GM12878 (cell line): ENCODE measurements at regions not wholly inside any gene's neighbourhood (a gene's known extent, or its start where the extent isn't known, plus 50 kb on each side); places are given as distances from the start of the nearest gene placed in this dataset.
"Not testable (repeated sequence)": the region's sequence is repeated elsewhere in the genome, so short reads cannot be mapped to it uniquely, and the experiment has no call there.

Experiments used
- BHLHE40 ChIP-seq, 2 experiments: fragments of 450-650 bp in 1 of 2; IDR thresholded peaks; 2 replicates each; pipeline ENCODE4 v1.6.1; 2011 to 2017; ENCODE audit warnings: low read depth in 2 of 2, borderline replicate concordance in 1 of 2, improper control_type of control experiment in 1 of 2, low read length in 1 of 2, mild to moderate bottlenecking in 1 of 2
- FOXK2 ChIP-seq: fragments of 450-650 bp; IDR thresholded peaks from 2 replicates; pipeline ENCODE4 v1.6.1; 2017; ENCODE audit warnings: mild to moderate bottlenecking, moderate library complexity
- HDGF ChIP-seq: fragments of 450-650 bp; IDR thresholded peaks from 2 replicates; pipeline ENCODE4 v1.6.1; 2016; ENCODE audit warnings: antibody characterized with exemption
- MYC ChIP-seq: IDR thresholded peaks from 2 replicates; pipeline ENCODE4 v1.6.1; 2011; ENCODE audit warnings: mild to moderate bottlenecking, low read length, moderate library complexity, inconsistent platforms; ENCODE audit not compliant: insufficient read depth, insufficient replicate concordance, insufficient read length, severe bottlenecking
- NR2F1 ChIP-seq: fragments of 450-650 bp; conservative IDR thresholded peaks from 2 replicates; pipeline ENCODE4 v1.6.1; 2017; ENCODE audit warnings: mild to moderate bottlenecking
- RB1 ChIP-seq: fragments of 450-650 bp; formaldehyde crosslinking; IDR thresholded peaks from 2 replicates; pipeline ENCODE4 v1.6.1; 2017; ENCODE audit warnings: mild to moderate bottlenecking, borderline replicate concordance
- SP1 ChIP-seq: IDR thresholded peaks from one replicate; pipeline ENCODE4 v1.6.1; 2011; ENCODE audit warnings: low read depth, low read length
- TCF7 ChIP-seq: IDR thresholded peaks from 2 replicates; pipeline ENCODE4 v1.6.1; 2014; ENCODE audit warnings: antibody characterized with exemption, borderline replicate concordance
- YY1 ChIP-seq: IDR thresholded peaks from 2 replicates; pipeline ENCODE4 v1.6.1; 2011; ENCODE audit warnings: low read depth, mild to moderate bottlenecking, low read length
- TF ChIP-seq, protein P1 (sequence below), 3 experiments: IDR thresholded peaks in 2 of 3; conservative IDR thresholded peaks in 1 of 3; 2 replicates each; pipeline ENCODE4 v1.5.1; 2011; ENCODE audit warnings: low read depth in 3 of 3, low read length in 3 of 3, mild to moderate bottlenecking in 3 of 3, control low read depth in 2 of 3, moderate library complexity in 2 of 3, inconsistent platforms in 1 of 3, mixed read lengths in 1 of 3; ENCODE audit not compliant: control insufficient read depth in 2 of 3, insufficient read depth in 1 of 3; ENCODE audit errors: extremely low read depth in 1 of 3

DNA sequence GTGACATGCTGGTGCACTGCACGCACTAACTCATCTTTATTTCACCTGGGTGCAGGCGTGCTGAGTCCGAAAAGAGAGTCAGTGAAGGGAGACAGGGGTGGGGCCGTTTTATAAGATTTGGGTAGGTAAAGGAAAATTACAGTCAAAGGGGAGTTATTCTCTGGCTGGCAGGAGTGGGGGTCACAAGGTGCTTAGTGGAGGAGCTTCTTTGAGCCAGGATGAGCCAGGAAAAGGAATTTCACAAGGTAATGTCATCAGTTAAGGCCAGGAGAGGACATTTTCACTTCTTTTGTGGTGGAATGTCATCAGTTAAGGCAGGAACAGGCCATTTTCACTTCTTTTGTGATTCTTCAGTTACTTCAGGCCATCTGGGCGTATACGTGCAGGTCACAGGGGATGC is 1734.9 kb downstream of the SLITRK5 start:
- not testable (repeated sequence) for TF ChIP-seq FOXK2; NR2F1; YY1; SP1; HDGF; MYC; BHLHE40 (IDR thresholded peaks at IDR 0.05; ENCODE audit: borderline replicate concordance in 1 of 2, low read depth in 2 of 2, low read length in 1 of 2); TCF7; RB1
- TF ChIP-seq, protein P1, sequence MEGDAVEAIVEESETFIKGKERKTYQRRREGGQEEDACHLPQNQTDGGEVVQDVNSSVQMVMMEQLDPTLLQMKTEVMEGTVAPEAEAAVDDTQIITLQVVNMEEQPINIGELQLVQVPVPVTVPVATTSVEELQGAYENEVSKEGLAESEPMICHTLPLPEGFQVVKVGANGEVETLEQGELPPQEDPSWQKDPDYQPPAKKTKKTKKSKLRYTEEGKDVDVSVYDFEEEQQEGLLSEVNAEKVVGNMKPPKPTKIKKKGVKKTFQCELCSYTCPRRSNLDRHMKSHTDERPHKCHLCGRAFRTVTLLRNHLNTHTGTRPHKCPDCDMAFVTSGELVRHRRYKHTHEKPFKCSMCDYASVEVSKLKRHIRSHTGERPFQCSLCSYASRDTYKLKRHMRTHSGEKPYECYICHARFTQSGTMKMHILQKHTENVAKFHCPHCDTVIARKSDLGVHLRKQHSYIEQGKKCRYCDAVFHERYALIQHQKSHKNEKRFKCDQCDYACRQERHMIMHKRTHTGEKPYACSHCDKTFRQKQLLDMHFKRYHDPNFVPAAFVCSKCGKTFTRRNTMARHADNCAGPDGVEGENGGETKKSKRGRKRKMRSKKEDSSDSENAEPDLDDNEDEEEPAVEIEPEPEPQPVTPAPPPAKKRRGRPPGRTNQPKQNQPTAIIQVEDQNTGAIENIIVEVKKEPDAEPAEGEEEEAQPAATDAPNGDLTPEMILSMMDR (IDR thresholded peaks at IDR 0.05 in 2 of 3, conservative IDR thresholded peaks at IDR 0.05 in 1 of 3; ENCODE audit: control insufficient read depth in 2 of 3, extremely low read depth in 1 of 3, insufficient read depth in 1 of 3, low read depth in 3 of 3, low read length in 3 of 3) = not testable (repeated sequence)
